H1 (cell line): ENCODE measurements at regions not wholly inside any gene's neighbourhood (a gene's known extent, or its start where the extent isn't known, plus 50 kb on each side); places are given as distances from the start of the nearest gene placed in this dataset.

ENCODE experiments used
- CTCF ChIA-PET: fragments of 300-600 bp; sonication (Branson Sonifier 250); formaldehyde crosslinking; loops from one replicate; lab custom pipeline; 2021; ENCODE audit not compliant: partially characterized antibody; lab: Charles Lee
- POLR2A ChIA-PET: fragments of 300-600 bp; sonication (Branson Sonifier 250); formaldehyde crosslinking; loops from one replicate; lab custom pipeline; 2021; ENCODE audit warnings: inconsistent platforms; ENCODE audit not compliant: partially characterized antibody; lab: Charles Lee
- DNase-seq, 2 experiments: peaks; one replicate each; pipeline versions ENCODE4 v3.0.0 to v3.0.0-alpha.2; 2010 to 2022; ENCODE audit warnings: low spot score in 2 of 2, low read depth in 1 of 2, mixed read lengths in 1 of 2
- FAIRE-seq: peaks from 2 replicates; lab custom pipeline; 2011; peaks lifted over from hg19 to GRCh38; lab: Jason Lieb, UNC
- H2AFZ ChIP-seq: 2 replicates; pipeline ENCODE4 v1.8.1; 2012; ENCODE audit warnings: low read length, inconsistent platforms
- H2AK5ac ChIP-seq: 2 replicates; pipeline ENCODE4 v1.6.1; 2013; ENCODE audit warnings: low read depth, low read length
- H2BK120ac ChIP-seq: replicated peaks from 2 replicates; pipeline ENCODE3; 2013; ENCODE audit warnings: low read depth, low read length, inconsistent platforms
- H2BK12ac ChIP-seq: 2 replicates; pipeline ENCODE4 v1.6.1; 2013; ENCODE audit warnings: low read depth, low read length
- H2BK15ac ChIP-seq: 2 replicates; pipeline ENCODE4 v1.6.1; 2013; ENCODE audit warnings: low read length
- H2BK20ac ChIP-seq: 2 replicates; pipeline ENCODE4 v1.6.1; 2013; ENCODE audit warnings: low read length
- H2BK5ac ChIP-seq: 2 replicates; pipeline ENCODE4 v1.6.1; 2013; ENCODE audit warnings: low read depth, low read length
- H3K14ac ChIP-seq: 2 replicates; pipeline ENCODE4 v1.6.1; 2013; ENCODE audit warnings: inconsistent platforms; ENCODE audit not compliant: insufficient read length
- H3K18ac ChIP-seq: 2 replicates; pipeline ENCODE4 v1.6.1; 2013; ENCODE audit warnings: low read length; ENCODE audit errors: extremely low read depth
- H3K23ac ChIP-seq: 2 replicates; pipeline ENCODE4 v1.6.1; 2013; ENCODE audit warnings: inconsistent platforms; ENCODE audit not compliant: insufficient read length
- H3K23me2 ChIP-seq: 2 replicates; pipeline ENCODE4 v1.6.1; 2013; ENCODE audit warnings: low read depth, low read length
- H3K27ac ChIP-seq: 2 replicates; pipeline ENCODE4 v1.6.1; 2011; ENCODE audit warnings: low read depth, low read length, inconsistent platforms
- H3K27me3 ChIP-seq, 4 experiments: replicated peaks in 1 of 4; 1 replicate in 1 of 4; 2 replicates in 3 of 4; pipeline versions ENCODE4 v1.6.1 to v1.8.1; 2011 to 2013; ENCODE audit warnings: low read length in 3 of 4, mild to moderate bottlenecking in 3 of 4, inconsistent platforms in 2 of 4, mixed read lengths in 2 of 4, moderate library complexity in 1 of 4; ENCODE audit not compliant: control insufficient read depth in 3 of 4, insufficient read depth in 3 of 4; ENCODE audit errors: extremely low read depth in 1 of 4
- H3K36me3 ChIP-seq, 4 experiments: 2 replicates each; pipeline versions ENCODE4 v1.6.1 to v1.8.1; 2011 to 2013; ENCODE audit warnings: mild to moderate bottlenecking in 4 of 4, low read length in 3 of 4, moderate library complexity in 2 of 4, control low read depth in 1 of 4, inconsistent platforms in 1 of 4; ENCODE audit not compliant: insufficient read depth in 4 of 4, control insufficient read depth in 2 of 4
- H3K4ac ChIP-seq: replicated peaks from 2 replicates; pipeline ENCODE3; 2013; ENCODE audit warnings: low read length, low read depth, mixed read lengths, inconsistent platforms; ENCODE audit not compliant: insufficient read length
- H3K4me1 ChIP-seq, 4 experiments: replicated peaks in 1 of 4; 1 replicate in 1 of 4; 2 replicates in 3 of 4; pipeline versions ENCODE4 v1.6.1 to v1.8.1; 2011 to 2013; ENCODE audit warnings: low read length in 3 of 4, inconsistent platforms in 2 of 4, mixed read lengths in 1 of 4; ENCODE audit not compliant: insufficient read depth in 4 of 4, control insufficient read depth in 3 of 4
- H3K4me2 ChIP-seq, 2 experiments: 2 replicates each; pipeline versions ENCODE4 v1.6.1 to v1.8.1; 2011 to 2013; ENCODE audit warnings: low read depth in 2 of 2, low read length in 2 of 2, control low read depth in 1 of 2, inconsistent platforms in 1 of 2, mild to moderate bottlenecking in 1 of 2; ENCODE audit not compliant: insufficient read depth in 1 of 2
- H3K4me3 ChIP-seq, 4 experiments: fragments of 200-600, 300-600 bp in 1 of 4; sonication (generic), shearing (Covaris generic), sonication (Bioruptor Twin) in 1 of 4; 2 replicates each; pipeline versions ENCODE4 v1.5.1 to v1.8.1; 2011 to 2016; ENCODE audit warnings: low read length in 4 of 4, low read depth in 3 of 4, control low read depth in 2 of 4, inconsistent platforms in 2 of 4, mild to moderate bottlenecking in 2 of 4, mixed read lengths in 1 of 4, moderate library complexity in 1 of 4; ENCODE audit not compliant: insufficient read depth in 2 of 4; ENCODE audit errors: extremely low read depth in 1 of 4
- H3K56ac ChIP-seq: replicated peaks from 2 replicates; pipeline ENCODE3; 2013; ENCODE audit warnings: low read depth, mild to moderate bottlenecking, mixed read lengths, low read length, inconsistent platforms; ENCODE audit not compliant: insufficient read length
- H3K79me1 ChIP-seq: 2 replicates; pipeline ENCODE4 v1.6.1; 2013; ENCODE audit warnings: low read depth, low read length, control low read depth
- H3K79me2 ChIP-seq, 2 experiments: 2 replicates each; pipeline versions ENCODE4 v1.6.1 to v1.8.1; 2012 to 2013; ENCODE audit warnings: low read length in 2 of 2, mild to moderate bottlenecking in 2 of 2, inconsistent platforms in 1 of 2; ENCODE audit not compliant: insufficient read depth in 2 of 2, control insufficient read depth in 1 of 2
- H3K9ac ChIP-seq, 4 experiments: replicated peaks in 1 of 4; 1 replicate in 1 of 4; 2 replicates in 3 of 4; pipeline versions ENCODE4 v1.6.1 to v1.8.1; 2011 to 2013; ENCODE audit warnings: low read depth in 3 of 4, low read length in 3 of 4, control low read depth in 2 of 4, mild to moderate bottlenecking in 2 of 4, moderate library complexity in 2 of 4, inconsistent platforms in 1 of 4; ENCODE audit errors: extremely low read depth in 1 of 4
- H3K9me3 ChIP-seq, 2 experiments: 2 replicates each; pipeline versions ENCODE4 v1.6.1 to v1.8.1; 2012 to 2013; ENCODE audit warnings: mild to moderate bottlenecking in 2 of 2, moderate library complexity in 2 of 2, control low read depth in 1 of 2, inconsistent platforms in 1 of 2, low read depth in 1 of 2, low read length in 1 of 2, mixed read lengths in 1 of 2; ENCODE audit not compliant: insufficient read depth in 2 of 2
- H4K20me1 ChIP-seq, 2 experiments: replicated peaks in 1 of 2; 2 replicates each; pipeline versions ENCODE3 to v1.8.1; 2011 to 2013; ENCODE audit warnings: inconsistent platforms in 2 of 2, low read length in 2 of 2, mild to moderate bottlenecking in 1 of 2; ENCODE audit not compliant: insufficient read depth in 2 of 2, control insufficient read depth in 1 of 2
- H4K5ac ChIP-seq: 2 replicates; pipeline ENCODE4 v1.6.1; 2013; ENCODE audit warnings: low read length, low read depth, mixed read lengths, inconsistent platforms; ENCODE audit not compliant: insufficient read length
- H4K8ac ChIP-seq: 2 replicates; pipeline ENCODE4 v1.8.0; 2013; ENCODE audit warnings: mild to moderate bottlenecking, moderate library complexity, low read length, inconsistent platforms; ENCODE audit not compliant: insufficient read depth; ENCODE audit errors: extremely low read depth
- H4K91ac ChIP-seq: replicated peaks from 2 replicates; pipeline ENCODE3; 2013; ENCODE audit warnings: low read length, mixed read lengths, inconsistent platforms; ENCODE audit not compliant: insufficient read length
- CBX8 ChIP-seq: fragments of 300-800, 300-1000 bp; sonication (generic); IDR thresholded peaks from 2 replicates; pipeline ENCODE4 v1.7.1; 2016; ENCODE audit warnings: low read depth, low read length, borderline replicate concordance
- EGR1 ChIP-seq: IDR thresholded peaks from 2 replicates; pipeline ENCODE4 v1.6.1; 2011; ENCODE audit warnings: low read depth, low read length, borderline replicate concordance
- FOSL1 ChIP-seq: IDR thresholded peaks from 2 replicates; pipeline ENCODE4 v1.6.1; 2011; ENCODE audit warnings: mild to moderate bottlenecking, low read depth, low read length, moderate library complexity; ENCODE audit not compliant: insufficient read depth
- JUND ChIP-seq: IDR thresholded peaks from 2 replicates; pipeline ENCODE4 v1.6.1; 2011; ENCODE audit warnings: mild to moderate bottlenecking, improper control_type of control experiment, low read length
- NRF1 ChIP-seq: IDR thresholded peaks from 2 replicates; pipeline ENCODE4 v1.6.1; 2011; ENCODE audit warnings: mild to moderate bottlenecking, low read depth, low read length, improper control_type of control experiment
- SAP30 ChIP-seq: fragments of 300-600 bp; sonication (generic); IDR thresholded peaks from 2 replicates; pipeline ENCODE4 v1.7.1; 2012; ENCODE audit warnings: low read length, moderate library complexity, mild to moderate bottlenecking, inconsistent platforms; ENCODE audit not compliant: insufficient read depth, insufficient replicate concordance
- SIX5 ChIP-seq: IDR thresholded peaks from 2 replicates; pipeline ENCODE4 v1.6.1; 2011; ENCODE audit warnings: mild to moderate bottlenecking, low read depth, low read length
- SP2 ChIP-seq: IDR thresholded peaks from 2 replicates; pipeline ENCODE4 v1.6.1; 2012; ENCODE audit warnings: mild to moderate bottlenecking, low read length, inconsistent platforms
- ZNF274 ChIP-seq: IDR thresholded peaks from 2 replicates; pipeline ENCODE4 v1.7.0; 2012; ENCODE audit warnings: low read length, borderline replicate concordance; ENCODE audit errors: extremely low read depth
- WGBS, 2 experiments: shearing (Covaris generic) in 1 of 2; methylation state at CpG; one replicate each; pipeline versions ENCODE4 v1.1.6 to v1.1.7; 2013 to 2015; ENCODE audit warnings: low lambda C conversion rate in 2 of 2, mixed read lengths in 2 of 2, inconsistent platforms in 1 of 2, low coverage in 1 of 2, missing lambda C conversion rate in 1 of 2; ENCODE audit not compliant: insufficient replicate concordance in 2 of 2, insufficient coverage in 1 of 2, insufficient read length in 1 of 2; ENCODE audit errors: extremely low coverage in 1 of 2, missing lambda C conversion rate in 1 of 2; 5-methylcytosine and 5-hydroxymethylcytosine counted together
- TF ChIP-seq, protein P1 (sequence below): IDR thresholded peaks from 2 replicates; pipeline ENCODE4 v1.6.1; 2012; ENCODE audit warnings: inconsistent platforms
- TF ChIP-seq, protein P2 (sequence below): IDR thresholded peaks from 2 replicates; pipeline ENCODE4 v1.6.1; 2012; ENCODE audit warnings: low read length, inconsistent platforms

DNA sequence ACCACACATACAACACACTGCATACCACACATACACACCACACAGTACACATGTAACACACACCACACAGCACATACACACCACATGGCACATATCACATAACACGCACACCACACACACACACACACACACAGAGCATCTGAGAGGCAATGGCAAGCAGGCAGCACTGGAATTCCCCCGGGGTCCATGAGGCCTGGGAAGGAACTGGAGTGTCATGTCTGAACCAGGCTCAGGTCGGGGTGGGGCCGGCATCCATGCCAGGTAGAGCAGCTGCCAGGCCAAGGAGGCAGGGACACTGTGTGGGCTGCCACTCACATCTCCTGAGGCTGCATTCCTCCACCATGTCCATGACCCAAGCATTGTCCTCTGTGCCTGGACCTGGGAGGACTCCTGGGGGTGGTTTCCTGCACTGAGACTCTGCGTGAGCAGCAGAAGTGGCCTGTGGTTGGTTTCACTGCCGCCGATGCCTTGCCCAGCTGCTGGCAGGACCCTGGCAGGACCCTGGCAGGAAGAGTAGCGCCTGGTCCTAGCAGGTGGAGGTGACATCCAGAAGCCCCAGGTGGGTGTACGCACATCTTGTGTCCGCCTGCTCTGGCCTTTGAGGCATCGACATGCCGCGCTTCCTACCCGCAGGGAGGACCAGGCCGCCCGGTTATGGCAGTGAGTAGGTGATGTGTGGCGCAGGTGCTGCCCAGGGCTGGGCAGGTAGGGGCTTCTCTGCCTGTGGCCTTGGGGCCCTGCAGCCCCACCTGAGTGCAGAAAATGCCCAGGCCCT lies 1280.4 kb downstream of the TBC1D22A start:
- CTCF ChIA-PET: no interaction called here
- FAIRE-seq: no peak
- H2BK15ac ChIP-seq: peak overlapping the region; percentile 97; the same call in 1 of the 2 replicates
- no peak for TF ChIP-seq SIX5
- TF ChIP-seq SAP30: no peak
- no peak for TF ChIP-seq CBX8
- TF ChIP-seq JUND: no peak
- no peak for TF ChIP-seq NRF1
- TF ChIP-seq, protein P1, sequence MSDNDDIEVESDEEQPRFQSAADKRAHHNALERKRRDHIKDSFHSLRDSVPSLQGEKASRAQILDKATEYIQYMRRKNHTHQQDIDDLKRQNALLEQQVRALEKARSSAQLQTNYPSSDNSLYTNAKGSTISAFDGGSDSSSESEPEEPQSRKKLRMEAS: no peak
- TF ChIP-seq, protein P2, sequence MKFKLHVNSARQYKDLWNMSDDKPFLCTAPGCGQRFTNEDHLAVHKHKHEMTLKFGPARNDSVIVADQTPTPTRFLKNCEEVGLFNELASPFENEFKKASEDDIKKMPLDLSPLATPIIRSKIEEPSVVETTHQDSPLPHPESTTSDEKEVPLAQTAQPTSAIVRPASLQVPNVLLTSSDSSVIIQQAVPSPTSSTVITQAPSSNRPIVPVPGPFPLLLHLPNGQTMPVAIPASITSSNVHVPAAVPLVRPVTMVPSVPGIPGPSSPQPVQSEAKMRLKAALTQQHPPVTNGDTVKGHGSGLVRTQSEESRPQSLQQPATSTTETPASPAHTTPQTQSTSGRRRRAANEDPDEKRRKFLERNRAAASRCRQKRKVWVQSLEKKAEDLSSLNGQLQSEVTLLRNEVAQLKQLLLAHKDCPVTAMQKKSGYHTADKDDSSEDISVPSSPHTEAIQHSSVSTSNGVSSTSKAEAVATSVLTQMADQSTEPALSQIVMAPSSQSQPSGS: no peak
- TF ChIP-seq EGR1: no peak
- TF ChIP-seq SP2: no peak
- no peak for TF ChIP-seq FOSL1
- TF ChIP-seq ZNF274: no peak

More for the DNA sequence above, 1280.4 kb downstream of the TBC1D22A start:
- WGBS, 2 experiments: 82% methylated on average over 17 of the region's 17 CpGs; no CpG with 5 or more reads in 1 of the 2 experiments
- no peaks in the 10 kb centered on the region for H3K79me2 ChIP-seq
- no peak overlapping the region for H3K4me2 ChIP-seq
- H4K20me1 ChIP-seq: peaks cover 0 to 4% of the 10 kb centered on the region in 2 experiments
- peaks cover 2% of the 10 kb centered on the region; the same call in 1 of the 2 replicates for H3K23me2 ChIP-seq
- no peak overlapping the region for H2BK5ac ChIP-seq
- no peak overlapping the region for H3K4ac ChIP-seq
- no peaks in the 10 kb centered on the region for H3K9me3 ChIP-seq
- H3K18ac ChIP-seq: no peak overlapping the region; the same call in 1 of the 2 replicates
- no peak overlapping the region for H4K91ac ChIP-seq
- H2AK5ac ChIP-seq: peak overlapping the region; percentile 95; the same call in 1 of the 2 replicates
- H2BK20ac ChIP-seq: no peak overlapping the region
- H2BK12ac ChIP-seq: 0 out of 2 replicates have a peak overlapping the region, but pooled peaks have one; percentile 60
- no peak overlapping the region for H3K9ac ChIP-seq
- no peak overlapping the region for H3K23ac ChIP-seq
- peaks cover 0 to 3% (median 0%) of the 10 kb centered on the region in 4 experiments; a peak in 1 of 7 replicates for H3K4me1 ChIP-seq
- no peak overlapping the region for H3K4me3 ChIP-seq
- no peaks in the 10 kb centered on the region for H3K79me1 ChIP-seq
- no peaks in the 10 kb centered on the region for H3K36me3 ChIP-seq
- no peak overlapping the region for H4K8ac ChIP-seq
- H3K14ac ChIP-seq: no peak overlapping the region
- POLR2A ChIA-PET: no interaction called here
- peak overlapping the region; percentile 67 for H2BK120ac ChIP-seq
- H4K5ac ChIP-seq: no peak overlapping the region
- no peak overlapping the region for H3K27ac ChIP-seq
- H2AFZ ChIP-seq: no peak overlapping the region
- no peak overlapping the region for H3K56ac ChIP-seq
- no peaks in the 10 kb centered on the region for H3K27me3 ChIP-seq
- no peak for DNase-seq
